Inflammatory macrophage treated with lipopolysaccharide for 1 hour (primary cell): ENCODE measurements at regions not wholly inside any gene's neighbourhood (a gene's known extent, or its start where the extent isn't known, plus 50 kb on each side); places are given as distances from the start of the nearest gene placed in this dataset.
A peak's percentile ranks its signal among the peaks of the same experiment; 100 is the strongest.
"Not testable (repeated sequence)": the region's sequence is repeated elsewhere in the genome, so short reads cannot be mapped to it uniquely, and the experiment has no call there.

Experiments
- DNase-seq, 2 donors: peaks; one replicate each; pipeline ENCODE4 v3.0.0-alpha.2; 2020 to 2022

GRCh38 chr15:79540551-79540950 lies 108.4 kb downstream of the MINAR1 start:
- DNase-seq = peak; percentile 16 to 65

- no peak for DNase-seq
Measured at GRCh38 chr15:79541196-79541595, 109.1 kb downstream of the MINAR1 start.

- DNase-seq = no peak
Measured at GRCh38 chr15:79543097-79543496, 111.0 kb downstream of the MINAR1 start.

- DNase-seq = no peak
Measured at GRCh38 chr15:79549196-79549595, 117.1 kb downstream of the MINAR1 start.

GRCh38 chr15:79560384-79560783 lies 128.2 kb downstream of the MINAR1 start:
- no peak for DNase-seq

- DNase-seq = no peak
Measured at GRCh38 chr15:79561982-79562381, 129.8 kb downstream of the MINAR1 start.

- DNase-seq = no peak
Measured at GRCh38 chr15:79562403-79562815, 130.3 kb downstream of the MINAR1 start.

- DNase-seq = no peak
Measured at GRCh38 chr15:79562899-79563298, 130.8 kb downstream of the MINAR1 start.

GRCh38 chr15:79570004-79570403 lies 137.9 kb downstream of the MINAR1 start:
- DNase-seq = no peak

- DNase-seq = no peak
Measured at GRCh38 chr15:79572691-79573404, 140.7 kb downstream of the MINAR1 start.

GRCh38 chr15:79574431-79575273 lies 142.5 kb downstream of the MINAR1 start:
- not testable (repeated sequence) for DNase-seq

- no peak for DNase-seq
Measured at GRCh38 chr15:79582650-79583049, 150.5 kb downstream of the MINAR1 start.

GRCh38 chr15:79592126-79592525 lies 160.0 kb downstream of the MINAR1 start:
- DNase-seq = no peak

- DNase-seq = no peak
Measured at GRCh38 chr15:79593119-79593869, 161.2 kb downstream of the MINAR1 start.

GRCh38 chr15:79595306-79595705 lies 163.2 kb downstream of the MINAR1 start:
- DNase-seq = no peak

GRCh38 chr15:79595995-79596622 lies 164.0 kb downstream of the MINAR1 start:
- DNase-seq = peak; percentile 73 to 86

- no peak for DNase-seq
Measured at GRCh38 chr15:79598639-79599038, 166.5 kb downstream of the MINAR1 start.

GRCh38 chr15:79601405-79602086 lies 169.4 kb downstream of the MINAR1 start:
- DNase-seq = no peak

- DNase-seq = no peak
Measured at GRCh38 chr15:79602180-79602579, 170.0 kb downstream of the MINAR1 start.

- no peak for DNase-seq
Measured at GRCh38 chr15:79602731-79603130, 170.6 kb downstream of the MINAR1 start.

- DNase-seq = no peak
Measured at GRCh38 chr15:79606831-79607355, 174.8 kb downstream of the MINAR1 start.
